ENCODE measurements at regions not wholly inside any gene's neighbourhood (a gene's known extent, or its start where the extent isn't known, plus 50 kb on each side); places are given as distances from the start of the nearest gene placed in this dataset.

- TF ChIP-seq CTCF (IDR thresholded peaks at IDR 0.05; ENCODE audit: borderline replicate concordance, extremely low read depth, low read length, poor library complexity, severe bottlenecking) (no peak), EZH2 (IDR thresholded peaks at IDR 0.05; ENCODE audit: borderline replicate concordance, low read depth, low read length, severe bottlenecking) (no peak)
Measured at GRCh38 chr9:11235061-11235460, 622.3 kb upstream of the PTPRD start.
